GM12891 (cell line): ENCODE measurements at regions not wholly inside any gene's neighbourhood (a gene's known extent, or its start where the extent isn't known, plus 50 kb on each side); places are given as distances from the start of the nearest gene placed in this dataset.

Experiments
- DNase-seq: peaks from one replicate; pipeline ENCODE4 v3.0.0; 2011; ENCODE audit warnings: low spot score; ENCODE audit not compliant: insufficient read length
- FAIRE-seq: peaks from 2 replicates; lab custom pipeline; 2011; peaks lifted over from hg19 to GRCh38; lab: Jason Lieb, UNC
- PAX5 ChIP-seq: IDR thresholded peaks from 2 replicates; pipeline ENCODE4 v1.6.1; 2011; ENCODE audit warnings: low read length, moderate library complexity, mild to moderate bottlenecking; ENCODE audit not compliant: insufficient read depth, severe bottlenecking
- POLR2A ChIP-seq: IDR thresholded peaks from 2 replicates; pipeline ENCODE4 v1.6.1; 2011; ENCODE audit warnings: low read depth, low read length, control low read depth
- POLR2AphosphoS5 ChIP-seq: IDR thresholded peaks from 2 replicates; pipeline ENCODE4 v1.6.1; 2011; ENCODE audit warnings: low read depth, low read length, control low read depth
- POU2F2 ChIP-seq: IDR thresholded peaks from 2 replicates; pipeline ENCODE4 v1.6.1; 2011; ENCODE audit warnings: low read depth, mild to moderate bottlenecking, control low read depth, low read length, moderate library complexity
- SPI1 ChIP-seq: IDR thresholded peaks from 2 replicates; pipeline ENCODE4 v1.6.1; 2011; ENCODE audit warnings: low read depth, low read length, control low read depth
- TAF1 ChIP-seq: IDR thresholded peaks from 2 replicates; pipeline ENCODE4 v1.6.1; 2011; ENCODE audit warnings: low read depth, low read length, control low read depth

- no peak for DNase-seq
- no peak for FAIRE-seq
Observed at GRCh38 chr21:36553406-36553805, 73.5 kb upstream of the CLDN14 start.

GRCh38 chr21:36554411-36555157 is 74.7 kb upstream of the CLDN14 start:
- no peak for TF ChIP-seq POLR2A
- TF ChIP-seq SPI1 = no peak
- TF ChIP-seq POLR2AphosphoS5 = no peak
- no peak for TF ChIP-seq POU2F2
- TF ChIP-seq PAX5 = no peak
- TF ChIP-seq TAF1 = no peak
- FAIRE-seq (no peak), DNase-seq (no peak)

More at GRCh38 chr21:36553406-36553805, 73.5 kb upstream of the CLDN14 start:
- no peak for TF ChIP-seq PAX5
- no peak for TF ChIP-seq SPI1

GRCh38 chr21:36555199-36555800 is 75.4 kb upstream of the CLDN14 start:
- TF ChIP-seq TAF1 (no peak), POLR2A (no peak), PAX5 (no peak), POU2F2 (no peak), POLR2AphosphoS5 (no peak), SPI1 (no peak)
- DNase-seq (no peak), FAIRE-seq (no peak)

GRCh38 chr21:36557316-36557715 is 77.4 kb upstream of the CLDN14 start:
- no peak for FAIRE-seq
- no peak for DNase-seq
- TF ChIP-seq TAF1 (no peak), SPI1 (no peak), POLR2A (no peak)

- no peak for FAIRE-seq
- TF ChIP-seq TAF1 (no peak), PAX5 (no peak), POU2F2 (no peak), POLR2A (no peak), POLR2AphosphoS5 (no peak), SPI1 (no peak)
- DNase-seq = no peak
Observed at GRCh38 chr21:36560933-36561575, 81.1 kb upstream of the CLDN14 start.

GRCh38 chr21:36563341-36563926 is 83.5 kb upstream of the CLDN14 start:
- no peak for DNase-seq
- FAIRE-seq = no peak
- TF ChIP-seq POLR2A = no peak
- no peak for TF ChIP-seq PAX5
- TF ChIP-seq TAF1 = no peak
- TF ChIP-seq POU2F2 = no peak
- TF ChIP-seq SPI1 = no peak
- TF ChIP-seq POLR2AphosphoS5 = no peak

GRCh38 chr21:36564647-36565046 is 84.7 kb upstream of the CLDN14 start:
- FAIRE-seq (no peak), DNase-seq (no peak)
- TF ChIP-seq TAF1 = no peak
- no peak for TF ChIP-seq POU2F2
- TF ChIP-seq POLR2AphosphoS5 = no peak
- no peak for TF ChIP-seq SPI1
- no peak for TF ChIP-seq PAX5
- TF ChIP-seq POLR2A = no peak

GRCh38 chr21:36565540-36565939 is 85.6 kb upstream of the CLDN14 start:
- no peak for TF ChIP-seq POLR2A
- no peak for TF ChIP-seq SPI1
- TF ChIP-seq TAF1 = no peak
- TF ChIP-seq POLR2AphosphoS5 = no peak
- TF ChIP-seq POU2F2 = no peak
- no peak for TF ChIP-seq PAX5
- DNase-seq = no peak
- FAIRE-seq = no peak

GRCh38 chr21:36566644-36567043 is 86.7 kb upstream of the CLDN14 start:
- TF ChIP-seq POLR2AphosphoS5 (no peak), POU2F2 (no peak), SPI1 (no peak), PAX5 (no peak)
- no peak for FAIRE-seq

More at GRCh38 chr21:36566644-36567043, 86.7 kb upstream of the CLDN14 start:
- no peak for DNase-seq
